OCI-LY7 (cell line): ENCODE measurements at regions not wholly inside any gene's neighbourhood (a gene's known extent, or its start where the extent isn't known, plus 50 kb on each side); places are given as distances from the start of the nearest gene placed in this dataset.
A peak's percentile ranks its signal among the peaks of the same experiment; 100 is the strongest.

ENCODE experiments used
- BruUV-seq: library from RNA; stranded (reverse); fragments of 400-500 nt; replicated peaks from 2 replicates; lab custom pipeline; 2021; lab: Mats Ljungman, UMichigan
- CTCF ChIA-PET: fragments of 300-600 bp; sonication (Branson Sonifier 250); formaldehyde crosslinking; loops from one replicate; lab custom pipeline; 2022; ENCODE audit warnings: antibody characterized with exemption; ENCODE audit not compliant: unreplicated experiment; lab: Charles Lee
- POLR2A ChIA-PET: fragments of 300-600 bp; sonication (Branson Sonifier 250); formaldehyde crosslinking; loops from one replicate; lab custom pipeline; 2022; ENCODE audit warnings: antibody characterized with exemption; lab: Charles Lee
- DNase-seq: peaks from one replicate; pipeline ENCODE4 v3.0.0-alpha.2; 2015; ENCODE audit warnings: low spot score
- H2AFZ ChIP-seq: fragments of 200-600 bp; sonication (generic), shearing (Covaris generic); 2 replicates; pipeline ENCODE4 v1.6.1; 2014; ENCODE audit warnings: mild to moderate bottlenecking, antibody characterized with exemption, low read length, moderate library complexity
- H3K27ac ChIP-seq: fragments of 200-600 bp; sonication (generic); 2 replicates; pipeline ENCODE4 v1.5.1; 2014; ENCODE audit warnings: mixed run types, low read depth, mild to moderate bottlenecking, moderate library complexity, low read length, inconsistent platforms; ENCODE audit not compliant: poor library complexity, severe bottlenecking
- H3K36me3 ChIP-seq: fragments of 200-600 bp; sonication (generic); 2 replicates; pipeline ENCODE4 v1.6.1; 2014; ENCODE audit warnings: mild to moderate bottlenecking, antibody characterized with exemption, low read length, moderate library complexity, mixed read lengths; ENCODE audit not compliant: insufficient read depth
- H3K4me1 ChIP-seq: fragments of 200-600 bp; sonication (generic); 2 replicates; pipeline ENCODE4 v1.5.1; 2014; ENCODE audit warnings: mild to moderate bottlenecking, low read length; ENCODE audit not compliant: insufficient read depth, poor library complexity, severe bottlenecking
- H3K4me2 ChIP-seq: fragments of 200-600 bp; sonication (generic); 2 replicates; pipeline ENCODE4 v1.6.1; 2014; ENCODE audit warnings: mild to moderate bottlenecking, low read length
- H3K4me3 ChIP-seq: fragments of 200-600 bp; sonication (generic); 2 replicates; pipeline ENCODE4 v1.5.1; 2014; ENCODE audit warnings: mild to moderate bottlenecking, low read depth, low read length; ENCODE audit not compliant: poor library complexity, severe bottlenecking
- H3K79me2 ChIP-seq: fragments of 200-600 bp; sonication (generic); 2 replicates; pipeline ENCODE4 v1.6.1; 2016; ENCODE audit warnings: low read depth, mild to moderate bottlenecking, low read length, moderate library complexity, mixed read lengths; ENCODE audit not compliant: insufficient read depth
- H3K9me2 ChIP-seq: fragments of 200-600 bp; sonication (generic); 2 replicates; pipeline ENCODE4 v1.6.1; 2016; ENCODE audit warnings: mild to moderate bottlenecking, low read length, mixed read lengths; ENCODE audit not compliant: insufficient read depth
- H3K9me3 ChIP-seq: fragments of 200-600 bp; sonication (generic); 2 replicates; pipeline ENCODE4 v1.6.1; 2014; ENCODE audit warnings: mild to moderate bottlenecking, mixed run types, low read length, mixed read lengths
- H4K20me1 ChIP-seq: fragments of 200-600 bp; sonication (generic); 2 replicates; pipeline ENCODE4 v1.6.1; 2014; ENCODE audit warnings: mild to moderate bottlenecking, antibody characterized with exemption, low read length, moderate library complexity, mixed read lengths; ENCODE audit not compliant: insufficient read depth
- EZH2phosphoT487 ChIP-seq: fragments of 200-600 bp; sonication (generic); IDR thresholded peaks from 2 replicates; pipeline ENCODE4 v1.6.1; 2018; ENCODE audit warnings: low read depth, borderline replicate concordance, mild to moderate bottlenecking, mixed run types, antibody characterized with exemption, low read length, moderate library complexity, mixed read lengths
- intact Hi-C: fragments of 100-400 bp; cut with micrococcal nuclease; formaldehyde crosslinking; loops from one replicate; pipeline ENCODE4 v1.10.0; 2022; ENCODE audit not compliant: unreplicated experiment
- TF ChIP-seq, protein P1 (sequence below): fragments of 200-600 bp; sonication (generic); conservative IDR thresholded peaks from 2 replicates; pipeline ENCODE4 v1.5.1; 2014; ENCODE audit warnings: mild to moderate bottlenecking, antibody characterized with exemption, low read length, moderate library complexity, mixed read lengths

DNA sequence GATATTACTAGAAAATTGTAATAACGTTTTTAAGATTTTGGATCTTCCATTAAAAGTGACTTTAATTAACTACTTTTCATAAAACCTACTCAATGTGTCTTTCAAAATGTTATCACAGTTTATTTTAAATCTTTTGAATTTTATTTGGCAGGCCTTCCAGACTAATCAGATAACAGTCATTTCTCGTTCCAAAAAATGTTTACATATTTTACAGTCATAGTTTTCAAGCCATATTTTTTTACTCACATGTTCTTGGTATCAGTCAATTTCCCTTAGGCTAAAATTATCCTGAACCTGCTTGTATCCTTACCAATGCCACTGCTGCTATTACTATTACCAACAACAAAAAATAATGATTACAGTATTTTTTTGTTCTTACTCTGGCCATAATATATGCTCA is 1783.5 kb downstream of the SLITRK5 start:
- no peaks in the 10 kb centered on the region for H3K79me2 ChIP-seq
- H3K9me2 ChIP-seq = no peaks in the 10 kb centered on the region
- TF ChIP-seq, protein P1, sequence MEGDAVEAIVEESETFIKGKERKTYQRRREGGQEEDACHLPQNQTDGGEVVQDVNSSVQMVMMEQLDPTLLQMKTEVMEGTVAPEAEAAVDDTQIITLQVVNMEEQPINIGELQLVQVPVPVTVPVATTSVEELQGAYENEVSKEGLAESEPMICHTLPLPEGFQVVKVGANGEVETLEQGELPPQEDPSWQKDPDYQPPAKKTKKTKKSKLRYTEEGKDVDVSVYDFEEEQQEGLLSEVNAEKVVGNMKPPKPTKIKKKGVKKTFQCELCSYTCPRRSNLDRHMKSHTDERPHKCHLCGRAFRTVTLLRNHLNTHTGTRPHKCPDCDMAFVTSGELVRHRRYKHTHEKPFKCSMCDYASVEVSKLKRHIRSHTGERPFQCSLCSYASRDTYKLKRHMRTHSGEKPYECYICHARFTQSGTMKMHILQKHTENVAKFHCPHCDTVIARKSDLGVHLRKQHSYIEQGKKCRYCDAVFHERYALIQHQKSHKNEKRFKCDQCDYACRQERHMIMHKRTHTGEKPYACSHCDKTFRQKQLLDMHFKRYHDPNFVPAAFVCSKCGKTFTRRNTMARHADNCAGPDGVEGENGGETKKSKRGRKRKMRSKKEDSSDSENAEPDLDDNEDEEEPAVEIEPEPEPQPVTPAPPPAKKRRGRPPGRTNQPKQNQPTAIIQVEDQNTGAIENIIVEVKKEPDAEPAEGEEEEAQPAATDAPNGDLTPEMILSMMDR = no peak
- no peak for TF ChIP-seq EZH2phosphoT487
- BruUV-seq = no TSS peak
- ChIA-PET POLR2A (no interaction called here), CTCF (no interaction called here)
- no peak overlapping the region for H3K4me2 ChIP-seq
- intact Hi-C loops = no loop called here
- H3K9me3 ChIP-seq = 0 out of 2 replicates have a peak, but pooled peaks cover 14% of the 10 kb centered on the region
- no peak overlapping the region for H2AFZ ChIP-seq
- no peaks in the 10 kb centered on the region for H3K36me3 ChIP-seq
- no peaks in the 10 kb centered on the region for H3K4me1 ChIP-seq
- H4K20me1 ChIP-seq = no peaks in the 10 kb centered on the region
- H3K27ac ChIP-seq = no peak overlapping the region
- no peak for DNase-seq
- H3K4me3 ChIP-seq = no peak overlapping the region

DNA sequence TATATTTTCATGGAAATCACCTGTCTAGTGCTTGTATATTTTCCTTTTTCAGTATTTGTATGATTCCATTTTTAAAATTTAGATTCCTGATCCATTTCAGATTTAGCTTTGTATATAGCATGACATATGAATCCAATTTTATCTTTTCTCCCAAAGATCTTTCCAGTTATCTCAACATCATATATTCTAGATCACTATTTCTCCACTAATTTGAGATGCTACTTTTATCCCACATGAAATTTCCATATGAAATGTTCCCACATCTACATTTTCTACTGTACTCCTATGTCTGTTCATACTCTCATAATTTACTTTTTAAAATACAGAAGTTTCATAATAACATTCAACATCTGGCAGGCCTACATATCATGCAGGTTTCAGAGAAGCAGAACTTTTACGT is 1784.1 kb downstream of the SLITRK5 start:
- Histone ChIP-seq H3K79me2 (no peaks in the 10 kb centered on the region), H3K36me3 (no peaks in the 10 kb centered on the region), H4K20me1 (no peaks in the 10 kb centered on the region), H2AFZ (no peak overlapping the region), H3K9me2 (no peaks in the 10 kb centered on the region), H3K4me2 (no peak overlapping the region), H3K27ac (no peak overlapping the region), H3K9me3 (0 out of 2 replicates have a peak, but pooled peaks cover 14% of the 10 kb centered on the region), H3K4me1 (no peaks in the 10 kb centered on the region), H3K4me3 (no peak overlapping the region)
- BruUV-seq = no TSS peak
- TF ChIP-seq EZH2phosphoT487 = peak; percentile 53; the same call in 1 of the 2 replicates
- TF ChIP-seq, protein P1 = no peak
- ChIA-PET POLR2A (no interaction called here), CTCF (no interaction called here)
- intact Hi-C loops = no loop called here
- no peak for DNase-seq

DNA sequence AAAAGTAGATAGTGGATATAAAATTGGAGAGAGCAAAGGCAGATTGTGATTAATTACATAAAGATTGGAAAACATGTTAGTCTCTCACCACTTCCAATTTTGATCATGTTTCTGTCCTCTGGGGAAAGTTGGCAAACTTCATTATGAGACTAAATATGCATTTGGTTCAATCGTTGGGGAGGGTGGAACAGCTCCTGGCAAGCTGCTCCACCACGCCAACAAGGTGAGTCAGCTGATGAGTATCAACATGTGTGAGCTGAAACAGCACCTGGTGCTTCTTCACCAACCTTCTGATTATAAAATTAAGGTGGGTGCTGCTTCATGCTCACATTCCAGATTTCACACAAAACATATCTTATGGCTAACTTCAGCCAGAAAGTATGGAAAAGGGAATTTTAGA is 1784.6 kb downstream of the SLITRK5 start:
- Histone ChIP-seq H3K27ac (no peak overlapping the region), H3K4me2 (no peak overlapping the region), H4K20me1 (no peaks in the 10 kb centered on the region), H3K79me2 (no peaks in the 10 kb centered on the region), H3K9me3 (0 out of 2 replicates have a peak, but pooled peaks cover 14% of the 10 kb centered on the region), H3K4me3 (no peak overlapping the region), H2AFZ (no peak overlapping the region), H3K9me2 (no peaks in the 10 kb centered on the region), H3K36me3 (no peaks in the 10 kb centered on the region), H3K4me1 (no peaks in the 10 kb centered on the region)
- no peak for DNase-seq
- TF ChIP-seq, protein P1 = no peak
- TF ChIP-seq EZH2phosphoT487 = no peak
- ChIA-PET POLR2A (interaction anchor here (0.6 kb wide), 1 partner anchor 147 kb away, joined by 3 read pairs; no protein-coding TSS in a partner anchor), CTCF (no interaction called here)
- intact Hi-C loops = no loop called here
- no TSS peak for BruUV-seq
